Activated B cell treated with CpG ODN at 0.5 μM for 24 hours (primary cell): ENCODE measurements at regions not wholly inside any gene's neighbourhood (a gene's known extent, or its start where the extent isn't known, plus 50 kb on each side); places are given as distances from the start of the nearest gene placed in this dataset.

Experiments used
- ATAC-seq: fragments of 200-7000 bp; cut with Tn5 transposase; one replicate; pipeline ENCODE4 v1.10.0; 2021; ENCODE audit warnings: low read depth, mild to moderate bottlenecking, moderate library complexity
- CTCF ChIA-PET: fragments of 350-600 bp; sonication (Branson Sonifier 250); formaldehyde crosslinking; loops from one replicate; lab custom pipeline; 2021; ENCODE audit warnings: antibody characterized with exemption; lab: Charles Lee
- POLR2A ChIA-PET: fragments of 350-600 bp; sonication (Branson Sonifier 250); formaldehyde crosslinking; loops from one replicate; lab custom pipeline; 2021; ENCODE audit warnings: antibody characterized with exemption; lab: Charles Lee
- DNase-seq: peaks from one replicate; pipeline ENCODE4 v3.0.0; 2022
- H3K27ac Mint-ChIP-seq: one replicate; pipeline ENCODE4 v1.8.0; 2020; ENCODE audit warnings: mixed read lengths
- H3K27me3 Mint-ChIP-seq: one replicate; pipeline ENCODE4 v1.8.0; 2021; ENCODE audit warnings: mixed read lengths
- H3K36me3 Mint-ChIP-seq: one replicate; pipeline ENCODE4 v1.8.0; 2021; ENCODE audit warnings: low read depth, mixed read lengths
- H3K4me1 Mint-ChIP-seq: one replicate; pipeline ENCODE4 v1.8.0; 2021; ENCODE audit warnings: mixed read lengths
- H3K4me3 Mint-ChIP-seq: one replicate; pipeline ENCODE4 v1.8.0; 2020; ENCODE audit warnings: mild to moderate bottlenecking, mixed read lengths
- H3K9me3 Mint-ChIP-seq: one replicate; pipeline ENCODE4 v1.8.0; 2020; ENCODE audit warnings: mixed read lengths
- CTCF ChIP-seq: fragments of 200-600 bp; IDR thresholded peaks from one replicate; pipeline ENCODE4 v1.8.0; 2022; ENCODE audit warnings: antibody characterized with exemption, mild to moderate bottlenecking
- intact Hi-C: fragments of 100-400 bp; cut with micrococcal nuclease; formaldehyde crosslinking; loops from one replicate; pipeline ENCODE4 v1.15.1; 2024

- H3K9me3 Mint-ChIP-seq, result no peaks in the 10 kb centered on the region
- TF ChIP-seq CTCF, result no peak
- ATAC-seq, result no peak
- H3K4me1 Mint-ChIP-seq, result no peaks in the 10 kb centered on the region
- no peak for DNase-seq
- peaks cover 16% of the 10 kb centered on the region for H3K36me3 Mint-ChIP-seq
- H3K4me3 Mint-ChIP-seq, result no peak overlapping the region
- ChIA-PET POLR2A (interaction anchor here (0.7 kb wide), 1 partner anchor 15 kb away, joined by 6 read pairs; no protein-coding TSS in a partner anchor), CTCF (interaction anchor here (0.7 to 1.1 kb wide), 2 partner anchors 10 to 47 kb away, joined by 3 read pairs; no protein-coding TSS in a partner anchor)
- no peak overlapping the region for H3K27ac Mint-ChIP-seq
- no peaks in the 10 kb centered on the region for H3K27me3 Mint-ChIP-seq
- intact Hi-C loops, result no loop called here
Observed at GRCh38 chr1:65050735-65051134, 84.4 kb upstream of the JAK1 start.

GRCh38 chr1:65054481-65054880, 88.1 kb upstream of the JAK1 start:
- CTCF ChIA-PET, result no interaction called here
- H3K9me3 Mint-ChIP-seq, result no peaks in the 10 kb centered on the region
- ATAC-seq, result no peak
- no peak for TF ChIP-seq CTCF
- intact Hi-C loops, result no loop called here
- no peak for DNase-seq
- H3K4me1 Mint-ChIP-seq, result peaks cover 2% of the 10 kb centered on the region
- H3K36me3 Mint-ChIP-seq, result peaks cover 46% of the 10 kb centered on the region
- no peaks in the 10 kb centered on the region for H3K27me3 Mint-ChIP-seq
- POLR2A ChIA-PET, result no interaction called here
- H3K27ac Mint-ChIP-seq, result no peak overlapping the region
- H3K4me3 Mint-ChIP-seq, result no peak overlapping the region

GRCh38 chr1:65055747-65056146, 89.4 kb upstream of the JAK1 start:
- H3K36me3 Mint-ChIP-seq, result peaks cover 46% of the 10 kb centered on the region
- POLR2A ChIA-PET, result no interaction called here
- H3K27me3 Mint-ChIP-seq, result no peaks in the 10 kb centered on the region
- CTCF ChIA-PET, result no interaction called here
- no peaks in the 10 kb centered on the region for H3K9me3 Mint-ChIP-seq
- TF ChIP-seq CTCF, result no peak
- intact Hi-C loops, result no loop called here
- no peak for DNase-seq
- peak overlapping the region; percentile 37 for H3K27ac Mint-ChIP-seq
- no peak overlapping the region for H3K4me3 Mint-ChIP-seq
- no peak for ATAC-seq
- peaks cover 11% of the 10 kb centered on the region for H3K4me1 Mint-ChIP-seq

- no peak for ATAC-seq
- DNase-seq, result no peak
- no peak for TF ChIP-seq CTCF
- Mint-ChIP-seq H3K9me3 (no peaks in the 10 kb centered on the region), H3K4me1 (peaks cover 15% of the 10 kb centered on the region), H3K4me3 (no peak overlapping the region), H3K36me3 (peaks cover 46% of the 10 kb centered on the region), H3K27me3 (no peaks in the 10 kb centered on the region), H3K27ac (no peak overlapping the region)
- ChIA-PET CTCF (no interaction called here), POLR2A (interaction anchor here (0.6 kb wide), 2 partner anchors 19 to 194 kb away, joined by 3 to 5 read pairs; no protein-coding TSS in a partner anchor)
- intact Hi-C loops, result no loop called here
Observed at GRCh38 chr1:65056234-65056633, 89.9 kb upstream of the JAK1 start.

GRCh38 chr1:65056866-65057265, 90.5 kb upstream of the JAK1 start:
- no peak overlapping the region for H3K27ac Mint-ChIP-seq
- TF ChIP-seq CTCF, result no peak
- ChIA-PET CTCF (interaction anchor here (9.9 kb wide), 1 partner anchor 17 kb away, joined by 137 read pairs; no protein-coding TSS in a partner anchor), POLR2A (interaction anchor here (0.6 kb wide), 2 partner anchors 18 to 195 kb away, joined by 3 to 5 read pairs; no protein-coding TSS in a partner anchor)
- peaks cover 16% of the 10 kb centered on the region for H3K4me1 Mint-ChIP-seq
- H3K4me3 Mint-ChIP-seq, result no peak overlapping the region
- no peaks in the 10 kb centered on the region for H3K9me3 Mint-ChIP-seq
- no peak for ATAC-seq
- peaks cover 46% of the 10 kb centered on the region for H3K36me3 Mint-ChIP-seq
- DNase-seq, result no peak
- H3K27me3 Mint-ChIP-seq, result no peaks in the 10 kb centered on the region
- intact Hi-C loops, result no loop called here
